ENCODE measurements at regions not wholly inside any gene's neighbourhood (a gene's known extent, or its start where the extent isn't known, plus 50 kb on each side); places are given as distances from the start of the nearest gene placed in this dataset.

DNA sequence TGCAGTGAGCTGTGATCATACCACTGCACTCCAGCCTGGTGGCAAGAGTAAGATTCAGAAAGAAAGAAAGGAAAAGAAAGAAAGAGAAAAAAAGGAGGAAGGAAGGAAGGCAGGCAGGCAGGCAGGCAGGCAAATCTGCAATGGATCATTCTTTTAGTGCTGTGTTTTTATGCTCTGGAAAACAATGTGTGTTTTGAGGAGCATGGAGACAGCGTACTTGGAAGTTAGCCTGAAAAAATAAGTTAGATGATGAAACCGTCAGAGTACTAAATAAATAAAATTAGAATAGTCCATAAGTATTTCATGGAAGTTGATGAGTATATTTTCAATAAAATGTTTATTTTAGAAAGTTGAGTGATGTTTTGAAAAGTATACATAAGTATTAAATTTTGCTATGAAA is 366.4 kb upstream of the CDH20 start:
- TF ChIP-seq, protein P1, sequence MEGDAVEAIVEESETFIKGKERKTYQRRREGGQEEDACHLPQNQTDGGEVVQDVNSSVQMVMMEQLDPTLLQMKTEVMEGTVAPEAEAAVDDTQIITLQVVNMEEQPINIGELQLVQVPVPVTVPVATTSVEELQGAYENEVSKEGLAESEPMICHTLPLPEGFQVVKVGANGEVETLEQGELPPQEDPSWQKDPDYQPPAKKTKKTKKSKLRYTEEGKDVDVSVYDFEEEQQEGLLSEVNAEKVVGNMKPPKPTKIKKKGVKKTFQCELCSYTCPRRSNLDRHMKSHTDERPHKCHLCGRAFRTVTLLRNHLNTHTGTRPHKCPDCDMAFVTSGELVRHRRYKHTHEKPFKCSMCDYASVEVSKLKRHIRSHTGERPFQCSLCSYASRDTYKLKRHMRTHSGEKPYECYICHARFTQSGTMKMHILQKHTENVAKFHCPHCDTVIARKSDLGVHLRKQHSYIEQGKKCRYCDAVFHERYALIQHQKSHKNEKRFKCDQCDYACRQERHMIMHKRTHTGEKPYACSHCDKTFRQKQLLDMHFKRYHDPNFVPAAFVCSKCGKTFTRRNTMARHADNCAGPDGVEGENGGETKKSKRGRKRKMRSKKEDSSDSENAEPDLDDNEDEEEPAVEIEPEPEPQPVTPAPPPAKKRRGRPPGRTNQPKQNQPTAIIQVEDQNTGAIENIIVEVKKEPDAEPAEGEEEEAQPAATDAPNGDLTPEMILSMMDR (conservative IDR thresholded peaks at IDR 0.05; ENCODE audit: low read depth, low read length) = no peak
- no peak for TF ChIP-seq EZH2 (IDR thresholded peaks at IDR 0.05; ENCODE audit: borderline replicate concordance, low read depth, low read length, poor library complexity, severe bottlenecking)

Measured in A673 (cell line).